Thymus (tissue), 11 donors: ENCODE measurements at regions not wholly inside any gene's neighbourhood (a gene's known extent, or its start where the extent isn't known, plus 50 kb on each side); places are given as distances from the start of the nearest gene placed in this dataset.

Source experiments
- DNase-seq, 9 donors: peaks; one replicate each; pipeline ENCODE4 v3.0.0-alpha.2; 2013; ENCODE audit warnings: low spot score in 9 of 9, low read depth in 6 of 9, missing footprints in 1 of 9
- H3K27ac ChIP-seq, 2 donors: one replicate each; pipeline ENCODE4 v1.5.1; 2013; ENCODE audit warnings: control low read depth in 1 of 2, low read depth in 1 of 2, low read length in 1 of 2, mild to moderate bottlenecking in 1 of 2, moderate library complexity in 1 of 2
- H3K27me3 ChIP-seq, 2 donors: one replicate each; pipeline ENCODE4 v1.5.1; 2013; ENCODE audit warnings: low read length in 1 of 2; ENCODE audit not compliant: control insufficient read depth in 2 of 2, insufficient read depth in 1 of 2
- H3K36me3 ChIP-seq, 2 donors: one replicate each; pipeline ENCODE4 v1.5.1; 2013; ENCODE audit warnings: low read length in 1 of 2, mild to moderate bottlenecking in 1 of 2, moderate library complexity in 1 of 2; ENCODE audit not compliant: control insufficient read depth in 2 of 2, insufficient read depth in 2 of 2
- H3K4me1 ChIP-seq, 2 donors: one replicate each; pipeline ENCODE4 v1.5.1; 2013; ENCODE audit warnings: low read length in 2 of 2; ENCODE audit not compliant: control insufficient read depth in 2 of 2, insufficient read depth in 2 of 2
- H3K4me3 ChIP-seq, 2 donors: one replicate each; pipeline ENCODE4 v1.5.1; 2013; ENCODE audit warnings: low read length in 2 of 2, control low read depth in 1 of 2, mild to moderate bottlenecking in 1 of 2
- H3K9me3 ChIP-seq, 2 donors: one replicate each; pipeline ENCODE4 v1.5.1; 2013; ENCODE audit warnings: low read length in 1 of 2, mild to moderate bottlenecking in 1 of 2; ENCODE audit not compliant: control insufficient read depth in 2 of 2, insufficient read depth in 1 of 2
- WGBS: extraction: QIAGEN DNeasy Blood & Tissue Kit; methylation state at CpG from one replicate; pipeline ENCODE4 v1.1.7; 2013; 5-methylcytosine and 5-hydroxymethylcytosine counted together
- donor health status: healthy.

DNA sequence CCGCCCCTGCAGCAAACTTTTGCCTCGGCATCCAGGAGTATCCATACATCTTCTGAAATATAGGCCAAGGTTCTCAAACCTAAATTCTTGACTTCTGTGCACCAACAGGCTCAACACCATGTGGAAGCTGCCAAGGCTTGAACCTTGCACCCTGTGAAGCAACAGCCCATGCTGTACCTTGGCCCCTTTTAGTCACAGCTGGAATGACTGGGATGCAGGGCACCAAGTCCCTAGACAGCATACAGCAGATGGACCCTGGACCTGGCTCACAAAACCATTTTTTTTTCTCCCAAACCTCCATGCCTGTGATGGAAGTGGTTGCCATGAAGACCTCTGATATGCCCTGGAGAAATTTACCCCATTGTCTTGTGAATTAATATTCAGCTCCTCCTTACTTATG is 233.8 kb upstream of the KCND2 start:
- WGBS = 95% methylated on average over 2 of the region's 2 CpGs
- H3K4me1 ChIP-seq = no peaks in the 10 kb centered on the region

DNA sequence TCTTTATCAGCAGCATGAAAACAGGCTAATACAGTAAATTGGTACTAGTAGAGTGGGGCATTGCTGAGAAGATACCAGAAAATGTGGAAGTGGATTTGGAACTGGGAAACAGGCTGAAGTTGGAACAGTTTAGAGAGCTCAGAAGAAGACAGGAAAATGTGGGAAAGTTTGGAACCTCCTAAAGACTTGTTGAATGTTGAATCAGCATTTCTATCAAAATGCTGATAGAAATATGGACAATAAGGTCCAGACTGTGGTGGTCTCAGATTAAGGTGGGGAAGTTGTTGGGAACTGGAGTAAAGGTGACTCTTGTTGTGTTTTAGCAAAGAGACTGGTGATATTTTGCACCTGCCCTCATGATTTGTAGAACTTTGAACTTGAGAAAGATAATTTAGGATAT is 231.2 kb upstream of the KCND2 start:
- DNase-seq = no peak
- no peaks in the 10 kb centered on the region for H3K4me1 ChIP-seq
- H3K27ac ChIP-seq = no peak overlapping the region
- H3K4me3 ChIP-seq = no peak overlapping the region
- H3K36me3 ChIP-seq = no peaks in the 10 kb centered on the region
- peaks cover 0 to 11% of the 10 kb centered on the region in 2 donors for H3K9me3 ChIP-seq
- no peaks in the 10 kb centered on the region for H3K27me3 ChIP-seq

More for the DNA sequence above, 233.8 kb upstream of the KCND2 start:
- no peaks in the 10 kb centered on the region for H3K27me3 ChIP-seq
- peaks cover 0 to 11% of the 10 kb centered on the region in 2 donors for H3K9me3 ChIP-seq
- H3K27ac ChIP-seq = no peak overlapping the region
- no peak overlapping the region for H3K4me3 ChIP-seq
- DNase-seq = no peak
- H3K36me3 ChIP-seq = no peaks in the 10 kb centered on the region

DNA sequence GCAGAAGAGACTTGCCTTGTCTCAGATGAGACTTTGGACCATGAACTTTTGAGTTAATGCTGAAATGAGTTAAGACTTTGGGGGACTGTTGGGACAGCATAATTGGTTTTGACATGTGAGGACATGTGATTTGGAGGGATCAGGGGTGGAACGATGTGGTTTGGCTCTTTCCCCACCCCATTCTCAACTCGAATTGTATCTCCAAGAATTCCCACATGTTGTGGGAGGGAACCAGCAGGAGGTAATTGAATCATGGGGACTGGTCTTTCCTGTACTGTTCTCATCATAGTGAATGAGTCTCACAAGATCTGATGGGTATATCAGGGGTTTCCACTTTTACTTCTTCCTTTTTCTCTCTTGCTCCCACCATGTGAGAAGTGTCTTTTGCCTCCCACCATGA is 229.7 kb upstream of the KCND2 start:
- no peak for DNase-seq
- Histone ChIP-seq H3K9me3 (peaks cover 0 to 15% of the 10 kb centered on the region in 2 donors), H3K36me3 (no peaks in the 10 kb centered on the region), H3K4me3 (no peak overlapping the region), H3K27ac (no peak overlapping the region), H3K4me1 (no peaks in the 10 kb centered on the region), H3K27me3 (no peaks in the 10 kb centered on the region)
- WGBS = 78% methylated on average over 2 of the region's 2 CpGs

DNA sequence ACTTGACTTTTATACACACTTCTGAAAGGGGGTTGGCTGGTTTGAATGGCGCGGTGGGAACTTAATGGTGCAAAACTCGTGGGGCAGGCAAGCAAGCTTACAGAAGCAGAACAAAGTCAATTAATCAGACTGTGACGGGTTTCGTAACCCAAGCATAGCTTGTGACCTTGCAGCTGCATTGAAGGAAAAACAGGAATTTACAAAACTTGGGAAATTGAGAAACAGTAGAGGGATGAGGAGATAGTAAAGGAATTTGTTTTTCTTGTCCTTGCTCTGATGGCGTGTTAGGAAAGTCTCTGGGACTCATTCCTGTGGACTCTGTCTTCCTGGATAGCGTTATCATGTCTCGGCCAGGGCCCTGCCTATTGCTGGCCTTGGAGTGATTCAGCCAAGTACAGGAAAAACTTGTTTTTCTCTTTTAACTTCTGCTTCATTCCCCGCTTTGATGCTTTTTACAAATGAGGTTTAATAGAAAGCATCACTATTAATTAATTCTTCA is 220.0 kb upstream of the KCND2 start:
- 70% methylated on average over 9 of the region's 9 CpGs for WGBS
- Histone ChIP-seq H3K4me1 (no peaks in the 10 kb centered on the region), H3K9me3 (peaks cover 0 to 4% of the 10 kb centered on the region in 2 donors), H3K4me3 (no peak overlapping the region), H3K36me3 (no peaks in the 10 kb centered on the region), H3K27me3 (no peaks in the 10 kb centered on the region), H3K27ac (no peak overlapping the region)
- no peak for DNase-seq

DNA sequence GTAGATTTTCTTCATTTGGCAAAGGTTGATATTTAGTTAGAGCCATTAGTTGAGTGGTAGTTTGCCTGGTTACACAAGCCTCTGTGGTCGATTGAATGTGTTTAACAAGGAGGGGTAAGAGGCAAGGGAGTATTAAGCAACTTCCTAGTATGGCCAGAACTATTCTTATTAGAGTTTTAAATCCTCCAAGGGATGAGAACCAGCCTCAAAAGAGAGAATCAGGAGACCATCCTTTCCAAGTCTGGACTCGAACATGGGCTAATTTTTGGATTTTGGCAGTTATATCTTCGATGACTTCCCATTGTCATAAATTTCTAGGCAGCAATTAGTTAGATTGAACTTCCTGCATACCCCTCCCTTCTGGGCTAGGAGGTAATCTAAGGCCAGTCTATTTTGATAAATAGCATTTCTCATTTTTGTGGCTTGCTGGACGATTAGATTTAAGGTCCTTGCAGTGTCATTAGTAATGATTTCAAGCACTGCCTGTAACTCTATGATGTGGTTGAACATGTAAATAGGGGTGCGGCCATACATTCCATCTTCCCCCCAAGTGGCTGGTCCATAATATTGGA is 219.5 kb upstream of the KCND2 start:
- no peaks in the 10 kb centered on the region for H3K36me3 ChIP-seq
- H3K4me3 ChIP-seq = no peak overlapping the region
- peaks cover 0 to 4% of the 10 kb centered on the region in 2 donors for H3K9me3 ChIP-seq
- H3K27me3 ChIP-seq = no peaks in the 10 kb centered on the region
- DNase-seq = no peak
- H3K4me1 ChIP-seq = no peaks in the 10 kb centered on the region
- WGBS = 50% methylated on average over 5 of the region's 5 CpGs
- H3K27ac ChIP-seq = no peak overlapping the region

DNA sequence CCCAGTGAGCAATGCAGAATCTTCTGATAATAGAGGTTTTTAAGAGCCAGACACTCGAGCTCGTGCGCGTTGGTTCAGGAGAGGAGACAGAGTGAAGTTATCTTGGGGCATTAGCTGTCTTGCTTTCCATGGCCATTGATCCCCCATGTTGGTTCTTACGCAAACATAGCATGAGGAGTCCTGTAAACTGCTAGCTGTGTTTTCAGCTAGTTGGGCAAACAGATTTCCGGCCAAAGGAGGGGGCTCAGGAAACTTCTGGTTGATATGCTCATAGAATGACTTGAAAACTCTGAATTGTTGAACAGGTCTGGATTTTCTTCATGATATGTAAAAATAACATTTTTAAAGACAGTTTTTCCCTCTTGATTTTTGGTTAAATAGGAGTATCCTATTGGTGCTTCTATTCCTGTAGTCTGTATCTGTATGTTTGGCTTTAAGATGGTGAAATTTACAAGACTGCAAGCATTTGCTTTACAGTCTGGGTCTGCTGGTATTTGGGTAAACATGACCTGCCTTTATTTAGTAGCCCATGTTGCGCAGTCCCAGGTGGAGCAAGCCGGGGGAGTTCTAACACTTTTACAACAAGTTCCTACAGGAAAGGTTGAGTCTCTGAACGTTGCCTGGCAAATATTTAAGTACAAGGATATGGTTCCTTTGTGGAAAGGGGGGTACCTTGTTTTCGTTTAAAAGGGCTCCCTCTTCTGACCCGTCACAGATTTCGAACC is 218.4 kb upstream of the KCND2 start:
- no peak for DNase-seq
- 91% methylated on average over 12 of the region's 12 CpGs for WGBS
- H3K27me3 ChIP-seq = no peaks in the 10 kb centered on the region
- no peak overlapping the region for H3K27ac ChIP-seq
- peaks cover 0 to 7% of the 10 kb centered on the region in 2 donors for H3K9me3 ChIP-seq
- no peaks in the 10 kb centered on the region for H3K36me3 ChIP-seq
- no peak overlapping the region for H3K4me3 ChIP-seq
- H3K4me1 ChIP-seq = no peaks in the 10 kb centered on the region

DNA sequence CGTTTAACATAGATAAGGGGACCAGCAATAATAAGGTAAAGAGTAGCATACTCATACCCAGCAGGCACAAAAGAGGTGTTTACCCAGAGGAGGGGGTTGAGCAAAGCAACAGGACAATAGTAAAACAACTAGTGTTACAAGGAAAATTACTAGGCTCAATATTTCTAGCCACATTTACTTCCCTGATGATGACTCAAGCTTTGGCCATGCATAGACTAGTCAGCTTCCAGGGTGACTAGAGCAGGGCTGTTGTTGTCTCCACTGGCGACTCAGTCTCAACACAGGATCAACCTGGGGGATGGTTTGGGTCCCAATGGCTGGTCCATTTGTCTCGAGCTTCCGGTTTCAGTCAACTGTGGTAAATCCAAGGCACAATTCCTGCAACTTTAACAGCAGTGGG is 217.7 kb upstream of the KCND2 start:
- no peak overlapping the region for H3K27ac ChIP-seq
- WGBS = 93% methylated on average over 4 of the region's 4 CpGs

DNA sequence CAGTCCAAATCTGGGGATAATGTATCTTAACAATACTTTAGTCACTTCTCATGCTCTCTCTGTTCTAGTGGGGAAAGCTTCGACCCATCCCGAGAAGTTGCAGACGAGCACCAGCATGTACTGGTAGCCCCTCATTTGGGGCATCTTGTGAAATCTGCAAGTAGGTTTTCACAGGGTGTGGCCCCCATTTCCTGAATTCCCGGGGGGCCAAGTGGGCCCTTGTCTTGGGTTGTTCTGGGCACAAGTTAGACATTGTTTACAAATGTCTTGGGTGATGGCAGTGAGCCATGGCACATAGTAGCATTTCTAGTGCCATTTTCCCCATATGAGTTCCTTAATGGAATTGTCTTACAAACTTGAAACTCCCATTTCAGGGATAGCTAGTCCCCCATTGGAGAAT is 216.7 kb upstream of the KCND2 start:
- no peak overlapping the region for H3K4me3 ChIP-seq
- H3K27me3 ChIP-seq = no peaks in the 10 kb centered on the region
- peaks cover 0 to 7% of the 10 kb centered on the region in 2 donors for H3K9me3 ChIP-seq
- H3K27ac ChIP-seq = no peak overlapping the region
- H3K36me3 ChIP-seq = no peaks in the 10 kb centered on the region
- DNase-seq = no peak
- no peaks in the 10 kb centered on the region for H3K4me1 ChIP-seq
- 93% methylated on average over 4 of the region's 4 CpGs for WGBS

More for the DNA sequence above, 217.7 kb upstream of the KCND2 start:
- no peaks in the 10 kb centered on the region for H3K4me1 ChIP-seq
- no peaks in the 10 kb centered on the region for H3K27me3 ChIP-seq
- DNase-seq = no peak
- H3K36me3 ChIP-seq = no peaks in the 10 kb centered on the region
- H3K4me3 ChIP-seq = no peak overlapping the region
- peaks cover 0 to 7% of the 10 kb centered on the region in 2 donors for H3K9me3 ChIP-seq

DNA sequence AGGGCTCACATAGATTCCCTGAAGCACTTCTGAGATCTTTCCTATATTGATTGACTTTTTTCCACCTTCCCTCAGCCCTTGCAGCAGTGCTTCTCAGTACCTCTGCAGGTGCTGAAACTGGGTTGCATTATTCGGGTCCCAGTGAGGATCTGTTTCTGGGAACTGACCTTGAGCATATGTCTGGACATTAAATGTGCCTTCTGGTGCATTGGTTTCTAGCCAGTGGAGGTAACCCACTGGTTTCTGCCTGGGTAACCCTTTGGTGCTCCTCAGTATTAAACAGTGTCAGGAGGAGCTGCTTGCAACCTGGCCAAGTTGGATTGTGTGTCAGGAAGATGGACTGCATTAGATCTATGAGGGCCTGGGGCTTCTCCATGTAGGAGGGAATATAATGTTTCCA is 213.3 kb upstream of the KCND2 start:
- Histone ChIP-seq H3K4me1 (no peaks in the 10 kb centered on the region), H3K4me3 (no peak overlapping the region), H3K27me3 (no peaks in the 10 kb centered on the region), H3K9me3 (peaks cover 0 to 7% of the 10 kb centered on the region in 2 donors), H3K36me3 (no peaks in the 10 kb centered on the region), H3K27ac (no peak overlapping the region)
- DNase-seq = no peak
- WGBS = 98% methylated on average over 1 of the region's 1 CpG
